Endodermal cell (in vitro differentiated cells): ENCODE measurements at regions not wholly inside any gene's neighbourhood (a gene's known extent, or its start where the extent isn't known, plus 50 kb on each side); places are given as distances from the start of the nearest gene placed in this dataset.

Experiments used
- DNase-seq: peaks from one replicate; pipeline ENCODE4 v3.0.0-alpha.2; 2017
- H3K27ac ChIP-seq: 2 replicates; pipeline ENCODE4 v1.5.1; 2013; ENCODE audit warnings: mild to moderate bottlenecking, low read depth, low read length, moderate library complexity
- H3K27me3 ChIP-seq: 2 replicates; pipeline ENCODE4 v1.6.1; 2013; ENCODE audit warnings: mild to moderate bottlenecking, low read length, moderate library complexity; ENCODE audit not compliant: insufficient read depth, control insufficient read depth, poor library complexity, severe bottlenecking
- H3K36me3 ChIP-seq: 2 replicates; pipeline ENCODE4 v1.7.0; 2013; ENCODE audit warnings: mild to moderate bottlenecking, low read length, moderate library complexity; ENCODE audit not compliant: control insufficient read depth, insufficient read depth
- H3K4me1 ChIP-seq: one replicate; pipeline ENCODE4 v1.7.0; 2013; ENCODE audit warnings: low read length; ENCODE audit not compliant: control insufficient read depth, insufficient read depth
- H3K4me3 ChIP-seq: 2 replicates; pipeline ENCODE4 v1.5.1; 2013; ENCODE audit warnings: mild to moderate bottlenecking, low read length, moderate library complexity
- H3K9ac ChIP-seq: 2 replicates; pipeline ENCODE4 v1.6.1; 2013; ENCODE audit warnings: mild to moderate bottlenecking, low read length, moderate library complexity; ENCODE audit not compliant: poor library complexity, severe bottlenecking; ENCODE audit errors: extremely low read depth
- H3K9me3 ChIP-seq: 2 replicates; pipeline ENCODE4 v1.6.1; 2013; ENCODE audit warnings: mild to moderate bottlenecking, low read length, moderate library complexity; ENCODE audit not compliant: control insufficient read depth
- H3K27ac Mint-ChIP-seq: 2 replicates; pipeline ENCODE4 v1.8.0; 2020; ENCODE audit warnings: mixed read lengths
- H3K27me3 Mint-ChIP-seq: 2 replicates; pipeline ENCODE4 v1.8.0; 2021; ENCODE audit warnings: mild to moderate bottlenecking, mixed read lengths; ENCODE audit not compliant: insufficient read depth
- H3K36me3 Mint-ChIP-seq: 2 replicates; pipeline ENCODE4 v1.8.0; 2020; ENCODE audit warnings: low read depth, mixed read lengths
- H3K4me1 Mint-ChIP-seq: 2 replicates; pipeline ENCODE4 v1.8.0; 2020; ENCODE audit warnings: mixed read lengths
- H3K4me3 Mint-ChIP-seq: 2 replicates; pipeline ENCODE4 v1.8.0; 2020; ENCODE audit warnings: mild to moderate bottlenecking, moderate library complexity, mixed read lengths
- H3K9me3 Mint-ChIP-seq: 2 replicates; pipeline ENCODE4 v1.8.0; 2020; ENCODE audit warnings: mild to moderate bottlenecking, mixed read lengths
- CTCF ChIP-seq: fragments of 200-600 bp; sonication (generic); conservative IDR thresholded peaks from 2 replicates; pipeline ENCODE4 v1.5.0; 2021; ENCODE audit warnings: antibody characterized with exemption, mild to moderate bottlenecking
- WGBS, 2 experiments: methylation state at CpG; one replicate each; pipeline versions ENCODE4 v1.1.5 to v1.1.7; 2013; ENCODE audit warnings: missing lambda C conversion rate in 2 of 2, mixed read lengths in 1 of 2; ENCODE audit not compliant: insufficient coverage in 1 of 2, insufficient read length in 1 of 2; 5-methylcytosine and 5-hydroxymethylcytosine counted together

DNA sequence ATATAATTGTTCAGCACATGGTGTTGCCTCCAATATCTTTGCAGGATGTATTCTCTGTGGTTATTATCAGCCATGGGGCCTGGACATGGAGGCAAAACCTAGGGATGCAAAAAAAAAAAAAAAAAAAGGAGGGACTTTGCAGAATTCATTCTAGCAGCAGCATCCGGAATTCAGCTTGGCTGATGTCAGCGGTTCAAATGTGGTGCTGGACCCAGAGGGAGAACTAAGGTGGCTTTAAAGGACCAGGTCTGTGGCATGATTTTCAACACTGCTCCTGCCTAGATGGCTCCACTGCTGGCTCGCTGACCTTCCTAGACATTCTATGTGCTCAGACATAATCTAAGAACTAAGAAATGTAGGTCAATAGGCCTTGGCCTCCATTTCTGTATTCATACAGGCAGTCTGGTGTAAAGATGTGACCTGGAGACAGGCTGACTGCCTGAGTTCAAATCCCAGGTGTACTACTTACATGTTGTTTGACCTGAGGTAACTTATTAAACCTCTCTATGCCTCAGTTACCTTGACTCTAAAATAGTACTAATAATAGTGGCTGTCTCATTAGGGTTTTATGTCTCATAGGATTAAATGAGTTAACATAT, 108.6 kb downstream of the PPM1A start:
- DNase-seq: peak; percentile 44
- peaks cover 19% of the 10 kb centered on the region for H3K4me1 Mint-ChIP-seq
- TF ChIP-seq CTCF: no peak

DNA sequence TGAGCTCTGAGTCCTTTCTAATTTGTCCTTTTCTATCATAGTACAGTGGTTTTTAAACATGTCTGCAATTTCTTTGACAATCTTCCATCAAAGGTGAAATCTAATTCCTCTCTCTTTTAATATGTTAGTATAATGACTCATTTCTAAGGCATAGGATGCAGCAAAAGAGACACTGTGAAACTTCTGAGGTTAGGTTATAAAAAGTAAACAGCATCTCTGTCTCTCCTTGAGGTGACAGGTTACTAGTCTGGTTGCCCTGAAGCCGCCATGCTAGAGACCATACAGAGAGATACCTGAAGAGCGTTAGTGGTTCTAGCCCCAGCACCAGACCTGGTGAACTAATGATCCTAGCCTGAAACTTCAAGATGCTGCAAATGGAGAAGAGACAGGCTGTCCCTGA, 114.3 kb downstream of the PPM1A start:
- Mint-ChIP-seq H3K4me3 (no peak overlapping the region), H3K27me3 (no peaks in the 10 kb centered on the region), H3K27ac (no peak overlapping the region), H3K36me3 (no peaks in the 10 kb centered on the region), H3K9me3 (no peaks in the 10 kb centered on the region), H3K4me1 (peaks cover 2% of the 10 kb centered on the region)
- no peaks in the 10 kb centered on the region for H3K27me3 ChIP-seq
- no peaks in the 10 kb centered on the region for H3K4me1 ChIP-seq
- no peak for DNase-seq
- H3K4me3 ChIP-seq: no peak overlapping the region
- TF ChIP-seq CTCF: no peak
- no peak overlapping the region for H3K9ac ChIP-seq
- no peaks in the 10 kb centered on the region for H3K36me3 ChIP-seq
- WGBS, 2 experiments: 92 to 93% methylated on average over 2 of the region's 2 CpGs
- no peaks in the 10 kb centered on the region for H3K9me3 ChIP-seq
- H3K27ac ChIP-seq: no peak overlapping the region

More for the DNA sequence above, 108.6 kb downstream of the PPM1A start:
- H3K9me3 ChIP-seq: no peaks in the 10 kb centered on the region
- H3K36me3 ChIP-seq: no peaks in the 10 kb centered on the region
- H3K4me1 ChIP-seq: peaks cover 5% of the 10 kb centered on the region
- no peaks in the 10 kb centered on the region for H3K36me3 Mint-ChIP-seq
- no peaks in the 10 kb centered on the region for H3K27me3 ChIP-seq
- H3K27ac Mint-ChIP-seq: no peak overlapping the region
- H3K27me3 Mint-ChIP-seq: no peaks in the 10 kb centered on the region
- H3K4me3 ChIP-seq: no peak overlapping the region
- WGBS, 2 experiments: 83 to 91% methylated on average over 1 to 3 of the region's 3 CpGs
- no peak overlapping the region for H3K9ac ChIP-seq
- H3K4me3 Mint-ChIP-seq: no peak overlapping the region
- no peak overlapping the region for H3K27ac ChIP-seq
- no peaks in the 10 kb centered on the region for H3K9me3 Mint-ChIP-seq

DNA sequence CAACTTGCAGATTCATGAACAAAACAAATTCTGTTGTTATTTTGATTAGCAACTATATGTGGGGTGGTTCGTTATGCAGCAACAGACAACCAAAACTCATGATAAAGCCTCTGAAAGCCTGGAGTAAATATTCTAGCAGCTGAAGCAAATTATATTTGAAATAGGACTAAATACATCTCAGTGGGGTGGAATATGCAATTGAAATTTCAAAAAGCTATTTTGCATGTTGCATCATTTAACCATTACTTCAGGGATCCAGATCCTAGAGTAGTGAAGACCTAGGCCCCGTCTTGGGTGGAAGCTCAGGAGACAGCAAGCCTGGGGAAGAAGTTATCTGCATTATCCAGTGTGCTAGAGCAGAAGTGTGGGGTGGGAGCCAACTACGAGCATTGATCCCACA, 114.7 kb downstream of the PPM1A start:
- no peak overlapping the region for H3K27ac Mint-ChIP-seq
- Histone ChIP-seq H3K27me3 (no peaks in the 10 kb centered on the region), H3K36me3 (no peaks in the 10 kb centered on the region), H3K9me3 (no peaks in the 10 kb centered on the region), H3K27ac (no peak overlapping the region), H3K4me1 (no peaks in the 10 kb centered on the region), H3K4me3 (no peak overlapping the region), H3K9ac (no peak overlapping the region)
- no peak for DNase-seq
- 85 to 90% methylated on average over 2 to 3 of the region's 3 CpGs for WGBS, 2 experiments
- H3K27me3 Mint-ChIP-seq: no peaks in the 10 kb centered on the region
- peaks cover 2% of the 10 kb centered on the region for H3K4me1 Mint-ChIP-seq
- peaks cover under 1% of the 10 kb centered on the region for H3K9me3 Mint-ChIP-seq
- no peak for TF ChIP-seq CTCF
- H3K36me3 Mint-ChIP-seq: no peaks in the 10 kb centered on the region
- no peak overlapping the region for H3K4me3 Mint-ChIP-seq
